Frontal cortex (tissue), 3 donors: ENCODE measurements at regions not wholly inside any gene's neighbourhood (a gene's known extent, or its start where the extent isn't known, plus 50 kb on each side); places are given as distances from the start of the nearest gene placed in this dataset.
"Not testable (repeated sequence)": the region's sequence is repeated elsewhere in the genome, so short reads cannot be mapped to it uniquely, and the experiment has no call there.

ENCODE experiments used
- DNase-seq, 2 donors: peaks; one replicate each; pipeline ENCODE4 v3.0.0; 2012; ENCODE audit warnings: low spot score in 2 of 2
- FAIRE-seq: peaks from 2 replicates; lab custom pipeline; 2012; peaks lifted over from hg19 to GRCh38; lab: Jason Lieb, UNC
- donor health status: control.
- donor health status: control.
- donor health status: control.

DNA sequence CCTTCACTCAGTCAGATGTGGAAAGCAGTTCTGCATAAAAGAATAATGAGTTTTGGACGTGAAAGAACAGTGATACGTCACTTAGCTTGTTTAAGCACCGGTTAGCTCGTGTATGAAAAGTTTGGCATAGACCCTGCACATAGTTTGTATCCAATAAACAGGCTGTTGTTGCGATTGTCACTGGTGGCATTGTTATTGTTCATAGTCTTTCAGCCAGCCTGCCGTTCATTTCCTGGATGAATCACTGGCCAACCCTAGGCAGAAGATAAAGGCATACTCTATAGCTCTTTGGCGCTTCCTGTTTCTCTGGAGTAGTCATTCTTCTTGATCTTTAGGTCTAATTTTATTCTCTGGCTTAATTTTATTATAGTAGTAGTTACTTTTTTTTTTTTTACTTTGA lies 57.8 kb upstream of the ANKRD30A start:
- FAIRE-seq (no peak), DNase-seq (no peak)

DNA sequence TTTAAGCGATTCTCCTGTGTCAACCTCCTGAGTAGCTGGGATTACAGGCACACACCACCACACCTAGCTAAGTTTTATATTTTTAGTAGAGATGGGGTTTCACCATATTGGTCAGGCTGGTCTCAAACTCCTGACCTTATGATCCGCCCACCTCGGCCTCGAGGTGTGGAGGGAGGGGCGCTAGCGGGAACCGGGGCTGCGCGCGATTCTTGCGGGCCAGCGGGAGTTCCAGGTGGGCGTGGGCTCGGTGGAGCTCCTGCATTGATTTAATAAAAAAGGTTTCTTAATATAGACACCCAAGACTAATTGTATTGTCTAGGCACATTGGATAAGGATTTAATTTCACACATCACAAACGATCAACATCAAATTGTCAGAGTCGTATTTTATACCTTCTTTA lies 63.1 kb upstream of the ANKRD30A start:
- not testable (repeated sequence) for DNase-seq, FAIRE-seq

DNA sequence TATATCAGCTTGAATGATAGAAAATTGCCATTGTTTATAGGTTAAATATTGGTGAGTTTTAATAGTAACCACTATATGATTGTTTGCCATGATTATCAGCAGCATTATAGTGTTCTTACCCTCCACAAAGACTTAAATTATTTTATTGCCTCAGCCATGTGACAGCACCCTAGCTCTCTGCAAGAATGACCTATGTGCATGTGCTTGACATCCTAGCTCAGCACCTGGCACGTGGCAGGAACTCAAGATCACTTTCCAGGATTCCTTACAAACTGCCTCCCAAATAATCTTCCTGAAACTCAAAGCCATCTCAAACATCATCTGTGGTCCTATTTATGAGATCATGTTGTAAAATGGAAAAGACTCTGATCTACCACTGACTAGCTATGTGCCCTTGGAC lies 68.1 kb upstream of the ANKRD30A start:
- FAIRE-seq (no peak), DNase-seq (no peak)

DNA sequence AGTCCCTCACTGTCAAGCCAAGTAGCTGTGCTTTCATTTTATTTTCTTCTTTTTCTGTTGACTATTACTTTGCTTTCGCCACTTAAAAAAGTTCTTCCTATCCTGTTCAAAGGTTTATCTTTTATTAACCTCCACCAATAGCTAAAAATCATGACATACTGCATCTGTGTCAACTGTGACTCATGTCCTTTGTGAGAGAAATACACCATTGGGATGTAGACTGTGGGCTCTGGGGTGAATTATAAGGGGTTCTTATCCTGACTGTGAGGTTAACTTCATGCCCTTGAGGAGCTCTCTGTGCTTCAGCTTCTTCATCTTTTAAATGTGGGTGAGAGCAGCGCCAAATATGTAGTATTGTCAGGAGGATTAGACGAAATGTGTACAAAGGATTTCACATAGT lies 71.9 kb upstream of the ANKRD30A start:
- DNase-seq: no peak
- no peak for FAIRE-seq

DNA sequence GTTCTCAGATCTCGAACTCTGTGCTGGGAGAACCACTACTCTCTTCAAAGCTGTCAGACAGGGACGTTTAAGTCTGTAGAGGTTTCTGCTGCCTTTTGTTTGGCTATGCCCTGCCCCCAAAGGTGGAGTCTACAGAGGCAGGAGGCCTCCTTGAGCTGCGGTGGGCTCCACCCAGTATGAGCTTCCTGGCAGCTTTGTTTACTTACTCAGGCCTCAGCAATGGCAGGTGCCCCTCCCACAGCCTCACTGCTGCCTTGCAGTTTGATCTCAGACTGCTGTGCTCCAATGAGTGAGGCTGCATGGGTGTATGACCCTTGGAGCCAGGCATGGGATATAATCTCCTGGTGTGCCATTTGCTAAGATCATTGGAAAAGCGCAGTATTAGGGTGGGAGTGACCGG lies 75.4 kb upstream of the ANKRD30A start:
- FAIRE-seq, DNase-seq: not testable (repeated sequence)

DNA sequence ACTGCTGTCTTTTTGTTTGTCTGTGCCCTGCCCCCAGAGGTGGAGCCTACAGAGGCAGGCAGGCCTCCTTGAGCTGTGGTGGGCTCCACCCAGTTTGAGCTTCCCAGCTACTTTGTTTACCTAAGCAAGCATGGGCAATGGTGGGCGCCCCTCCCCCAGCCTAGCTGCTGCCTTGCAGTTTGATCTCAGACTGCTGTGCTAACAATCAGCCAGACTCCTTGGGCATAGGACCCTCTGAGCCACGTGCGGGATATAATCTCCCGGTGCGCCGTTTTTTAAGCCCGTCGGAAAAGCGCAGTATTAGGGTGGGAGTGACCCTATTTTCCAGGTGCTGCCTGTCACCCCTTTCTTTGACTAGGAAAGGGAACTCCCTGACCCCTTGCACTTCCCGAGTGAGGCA lies 81.1 kb upstream of the ANKRD30A start:
- FAIRE-seq, DNase-seq: not testable (repeated sequence)

DNA sequence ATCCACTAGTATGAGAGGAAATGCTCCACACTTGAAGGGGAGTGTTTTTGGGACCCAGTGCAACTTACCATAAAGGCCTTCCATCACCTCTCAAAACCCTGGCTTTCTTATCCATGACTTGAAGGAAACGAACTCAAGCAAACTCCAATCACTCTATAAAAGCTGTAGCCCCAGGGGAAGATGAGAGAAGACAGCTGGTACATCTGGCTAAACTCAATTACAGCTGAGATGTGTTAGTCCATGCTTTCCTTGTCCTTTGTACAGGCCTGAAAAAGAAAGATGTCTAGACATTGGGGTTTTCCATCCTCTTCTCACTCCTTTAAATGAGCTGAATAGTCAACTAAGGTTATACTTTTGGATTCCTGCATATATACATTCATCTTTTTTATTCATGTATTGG lies 89.5 kb upstream of the ANKRD30A start:
- no peak for FAIRE-seq
- no peak for DNase-seq

DNA sequence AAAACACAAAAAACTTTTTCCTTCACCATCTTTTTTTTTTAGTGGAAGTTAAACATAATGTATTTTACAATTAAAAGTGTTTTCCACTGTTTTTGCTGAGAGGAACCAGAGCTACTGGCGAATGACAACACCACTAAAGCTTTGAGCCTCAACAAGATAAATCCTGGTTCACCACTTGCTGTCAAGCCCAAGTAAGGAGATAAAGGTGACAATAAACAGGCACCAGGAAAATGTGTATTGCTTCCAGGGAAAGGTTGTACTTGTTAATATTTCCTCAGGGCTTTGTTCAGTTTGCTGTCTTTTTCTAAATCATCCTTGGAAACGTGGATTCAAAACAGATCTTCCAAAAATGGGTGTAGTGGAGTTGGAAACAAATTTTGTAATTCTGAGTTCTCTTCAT lies 109.9 kb upstream of the ANKRD30A start:
- FAIRE-seq (no peak), DNase-seq (no peak)

DNA sequence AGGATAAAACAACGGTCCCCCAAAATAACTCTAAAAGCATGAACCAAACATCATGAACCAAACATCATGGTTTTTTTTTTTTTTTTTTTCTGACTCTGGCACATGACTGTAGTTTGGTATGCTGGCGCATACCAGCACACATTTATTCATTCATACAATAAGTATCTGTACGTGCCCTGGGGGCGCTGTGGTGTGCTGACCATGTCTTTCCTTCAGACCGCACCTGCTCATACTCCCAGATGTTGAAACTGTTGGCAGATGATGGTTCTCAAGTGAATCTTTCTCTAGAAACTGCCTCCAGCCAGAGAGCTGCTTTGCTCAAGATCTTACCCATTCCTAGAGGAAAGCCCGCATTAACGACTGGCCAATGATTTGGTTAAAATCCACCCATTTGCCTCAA lies 114.7 kb upstream of the ANKRD30A start:
- DNase-seq (no peak), FAIRE-seq (no peak)

DNA sequence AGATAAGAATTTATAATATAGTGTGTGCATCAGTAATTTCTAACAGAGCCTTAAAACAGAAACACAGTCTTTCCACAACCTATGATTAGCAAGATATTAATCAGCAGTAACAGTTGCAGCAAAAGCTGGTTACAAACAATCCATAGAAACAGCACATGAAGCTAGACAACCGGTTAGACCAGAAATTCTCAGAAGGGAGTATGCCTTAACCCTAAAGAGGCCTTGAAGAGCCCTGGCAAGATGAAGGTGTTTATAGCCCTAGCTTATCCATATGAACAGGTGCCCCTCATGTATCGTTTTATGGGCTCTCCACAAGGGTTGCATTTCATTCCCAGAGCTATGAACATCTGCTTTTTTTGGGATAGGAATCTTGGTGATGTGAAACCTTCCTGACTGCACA lies 117.1 kb upstream of the ANKRD30A start:
- not testable (repeated sequence) for FAIRE-seq, DNase-seq

DNA sequence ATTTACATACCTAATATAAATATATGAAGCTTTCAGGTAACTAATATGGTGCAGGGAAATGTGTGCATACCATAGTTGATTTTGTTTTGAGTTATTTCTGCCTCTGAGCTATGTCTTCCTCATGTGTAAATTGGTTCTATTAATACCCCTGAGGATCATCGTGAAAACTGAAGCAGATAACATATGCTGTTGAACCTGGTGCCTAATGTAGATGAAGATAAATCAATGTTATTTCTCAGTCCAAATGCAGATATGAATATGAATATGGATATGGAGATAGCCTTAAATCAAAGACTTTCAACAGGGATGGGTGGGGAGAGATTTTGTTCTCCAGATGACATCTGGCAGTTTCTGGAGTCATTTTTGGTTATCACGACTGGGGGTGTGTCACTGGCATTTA lies 122.3 kb upstream of the ANKRD30A start:
- no peak for DNase-seq
- no peak for FAIRE-seq

DNA sequence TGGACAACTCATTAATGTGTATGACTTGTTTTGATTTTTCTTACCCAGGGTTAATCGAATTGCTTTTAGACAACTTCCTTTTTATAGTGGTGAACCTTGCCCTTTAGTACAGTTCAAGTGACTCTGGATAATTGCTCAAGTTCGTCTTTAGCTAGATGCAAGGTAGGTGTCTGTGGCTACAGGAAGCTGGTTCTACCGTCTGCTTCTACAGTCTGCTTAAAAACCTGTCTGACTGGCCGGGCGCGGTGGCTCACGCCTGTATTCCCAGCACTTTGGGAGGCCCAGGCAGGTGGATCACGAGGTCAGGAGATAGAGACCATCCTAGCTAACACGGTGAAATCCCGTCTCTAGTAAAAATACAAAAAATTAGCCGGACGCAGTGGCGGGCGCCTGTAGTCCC lies 129.6 kb upstream of the ANKRD30A start:
- DNase-seq, FAIRE-seq: not testable (repeated sequence)

DNA sequence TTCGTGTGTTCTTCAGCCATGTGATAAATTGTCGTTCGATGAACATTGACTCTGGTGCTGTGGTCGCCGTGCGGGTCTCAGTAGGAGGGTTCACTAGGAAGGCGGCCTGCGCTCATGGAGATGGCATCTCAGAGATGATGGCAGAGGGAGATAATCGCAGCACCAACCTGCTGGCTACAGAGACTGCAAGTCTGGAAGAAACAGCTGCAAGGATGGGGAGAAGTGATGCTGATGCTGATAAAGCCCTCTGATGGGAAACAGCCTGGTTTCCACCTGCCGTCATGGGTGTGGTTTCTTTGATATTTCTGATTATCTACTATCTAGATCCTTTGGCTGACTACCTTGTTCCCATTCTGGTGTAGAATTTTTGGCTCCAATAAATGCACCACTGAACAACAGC lies 130.5 kb upstream of the ANKRD30A start:
- no peak for DNase-seq
- no peak for FAIRE-seq

DNA sequence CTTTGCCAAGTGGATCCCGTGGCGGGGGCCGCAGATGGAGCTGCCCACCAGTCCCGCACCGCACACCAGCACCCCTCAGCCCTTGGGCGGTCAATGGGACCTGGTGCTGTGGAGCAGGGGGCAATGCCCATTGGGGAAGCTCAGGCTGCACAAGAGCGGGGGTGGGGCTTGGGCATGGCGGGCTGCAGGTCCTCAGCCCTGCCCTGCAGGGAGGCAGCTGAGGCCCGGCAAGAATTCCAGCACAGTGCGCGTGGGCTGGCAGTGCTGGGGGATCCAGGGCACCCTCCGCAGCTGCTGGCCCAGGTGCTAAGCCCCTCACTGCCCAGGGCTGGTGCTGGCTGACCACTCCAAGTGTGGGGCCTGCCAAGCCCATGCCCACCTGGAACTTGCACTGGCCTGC lies 136.2 kb upstream of the ANKRD30A start:
- DNase-seq (no peak), FAIRE-seq (no peak)

DNA sequence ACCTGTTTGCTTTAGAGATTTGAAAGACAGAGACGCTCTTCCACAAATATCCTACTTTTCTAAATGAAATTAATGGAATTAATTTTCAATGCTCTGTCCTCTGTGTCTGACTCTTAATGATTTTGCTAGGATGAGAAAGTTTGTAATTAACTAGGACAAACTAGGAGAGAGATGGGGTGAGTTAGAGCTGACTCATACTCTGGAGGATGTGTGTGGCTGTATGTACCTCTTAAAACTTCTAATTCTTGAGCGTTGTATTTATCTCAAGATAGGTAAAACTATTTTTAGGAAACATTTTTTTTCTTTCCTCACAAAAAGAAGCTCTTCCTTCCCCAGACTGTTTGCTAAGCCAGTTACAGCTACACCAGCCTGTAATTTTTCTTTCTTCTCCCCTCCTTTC lies 178.8 kb upstream of the ANKRD30A start:
- DNase-seq: no peak
- no peak for FAIRE-seq

DNA sequence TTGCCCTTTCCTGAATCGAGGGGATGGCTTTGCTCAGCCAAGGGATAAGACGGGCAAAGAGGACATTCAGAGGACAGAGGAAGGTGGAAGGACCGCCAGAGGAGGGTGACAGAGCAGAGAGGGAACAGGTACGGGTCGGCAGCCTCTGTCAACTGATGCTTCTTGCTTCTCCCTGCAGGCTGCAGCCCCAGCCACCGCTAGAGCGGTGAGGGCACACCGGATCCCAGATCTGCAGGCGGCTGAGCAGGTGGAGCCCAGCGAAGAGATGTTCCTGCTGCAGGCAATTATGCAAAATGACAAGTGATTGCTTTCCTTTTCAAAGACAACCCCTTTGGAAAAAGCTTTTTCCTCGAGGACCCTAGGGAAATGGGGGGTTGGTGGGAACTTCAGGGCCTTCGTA lies 181.9 kb upstream of the ANKRD30A start:
- no peak for DNase-seq
- FAIRE-seq: no peak

DNA sequence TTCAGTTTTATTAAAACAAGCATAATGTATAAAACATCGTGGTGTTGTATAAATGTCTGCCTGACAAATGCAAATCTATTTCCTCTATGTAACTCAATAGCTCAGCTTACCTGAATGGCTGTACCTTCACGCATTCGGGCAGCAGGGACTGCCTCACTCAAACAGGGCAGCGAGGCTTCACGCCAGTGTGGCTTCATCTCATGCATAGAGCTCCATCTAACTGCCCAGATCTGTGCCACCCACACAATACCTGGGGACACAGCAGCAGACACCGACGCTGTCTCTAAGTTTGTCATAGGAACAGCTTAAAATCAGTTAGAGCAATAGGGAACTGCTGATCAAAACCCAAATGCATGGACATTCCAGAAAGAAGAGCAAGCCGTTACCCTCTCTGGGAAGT lies 182.8 kb upstream of the ANKRD30A start:
- no peak for FAIRE-seq
- DNase-seq: no peak

DNA sequence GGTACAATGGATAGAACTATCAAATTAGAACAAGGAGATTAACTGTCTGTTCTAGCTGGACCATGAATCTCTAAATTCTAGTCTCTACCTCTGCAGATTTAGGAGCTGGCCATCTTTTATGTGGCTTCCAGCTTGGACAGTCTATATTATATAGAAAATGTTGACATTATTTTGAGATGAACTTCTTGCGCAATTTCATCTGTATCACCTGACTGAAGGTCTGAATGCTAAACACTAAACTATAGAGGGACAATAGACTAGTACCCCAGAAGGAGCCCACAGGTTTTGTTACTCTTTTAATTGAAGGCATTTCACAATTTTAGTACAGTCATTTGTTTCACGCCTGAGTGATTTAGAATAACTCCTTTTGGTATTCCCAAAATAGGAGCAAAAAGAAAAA lies 222.4 kb upstream of the ANKRD30A start:
- DNase-seq: no peak
- no peak for FAIRE-seq

DNA sequence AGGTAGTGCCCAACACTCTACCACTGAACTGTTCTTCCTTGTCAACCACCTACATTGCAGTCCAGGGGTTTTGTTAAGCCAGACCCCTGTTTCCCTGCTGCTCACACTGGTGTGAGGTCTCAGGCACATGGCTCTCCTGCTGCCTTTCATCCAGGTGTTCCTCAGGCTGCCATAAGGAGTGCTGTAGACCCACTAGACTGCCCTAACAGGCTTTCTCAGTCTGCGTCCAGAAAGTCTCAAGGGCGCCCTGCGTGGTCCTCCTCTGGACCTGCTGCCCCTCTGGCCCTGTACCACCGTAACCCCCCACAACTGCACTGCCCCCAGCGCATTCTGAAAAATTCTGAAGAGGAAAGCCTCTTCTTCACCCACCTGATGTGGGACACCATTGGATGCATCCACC lies 225.7 kb upstream of the ANKRD30A start:
- FAIRE-seq (no peak), DNase-seq (no peak)

DNA sequence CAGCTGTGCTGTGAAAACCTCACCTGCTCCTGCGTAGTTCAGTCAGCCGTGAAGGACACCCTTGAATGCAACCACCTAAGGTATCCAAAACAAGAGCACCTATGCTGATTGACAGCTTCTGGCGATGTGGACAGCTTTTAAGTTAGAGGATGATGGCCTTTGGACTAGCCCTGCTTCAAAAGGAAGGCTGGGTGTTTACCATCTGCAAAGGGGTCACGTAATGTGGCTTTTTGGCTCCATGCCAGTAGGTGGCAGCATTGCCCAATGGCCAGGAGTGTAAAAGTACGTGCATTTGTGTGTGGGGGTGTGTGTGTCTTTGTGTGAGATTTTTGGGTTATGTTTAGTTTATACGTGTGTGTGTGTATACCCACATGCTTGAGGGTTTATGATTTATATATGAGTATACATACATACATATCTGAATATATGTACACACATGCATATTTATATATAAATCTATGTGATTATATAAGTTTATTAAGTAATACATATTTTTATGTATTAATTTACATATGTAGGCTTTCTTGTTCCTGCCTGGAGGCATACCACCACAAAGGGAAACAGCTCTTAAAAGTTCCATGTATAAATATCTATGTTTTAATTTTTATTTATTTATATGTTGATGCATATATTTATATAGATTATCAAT lies 236.3 kb upstream of the ANKRD30A start:
- FAIRE-seq (no peak), DNase-seq (no peak)

DNA sequence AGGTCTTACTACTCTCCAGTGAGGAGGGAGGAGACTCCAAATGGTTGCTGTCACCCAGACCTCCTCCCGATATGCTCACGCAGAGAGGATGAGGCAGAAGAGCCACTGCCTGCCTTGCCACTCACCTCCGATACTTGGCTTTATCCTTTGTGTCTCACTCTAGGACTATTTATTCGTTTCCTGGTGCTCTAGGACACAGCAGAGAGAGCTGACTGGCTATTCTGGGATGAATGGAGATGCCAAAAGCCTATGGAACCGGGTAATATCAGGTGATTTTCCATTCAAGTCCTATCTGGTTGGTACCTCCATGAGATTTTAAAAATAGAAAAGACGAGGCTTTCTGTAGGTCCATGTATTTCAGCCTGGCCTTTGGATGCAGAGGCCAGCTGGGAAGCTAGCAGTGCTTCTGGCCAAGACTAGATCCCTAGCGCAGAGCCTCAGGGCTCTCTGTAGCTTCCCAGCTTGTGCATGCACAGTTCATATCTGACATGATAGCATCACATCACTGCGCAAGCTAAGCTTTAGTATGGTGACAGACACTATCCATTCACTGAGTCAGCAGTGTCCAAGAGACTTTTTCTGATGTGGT lies 239.0 kb upstream of the ANKRD30A start:
- DNase-seq (no peak), FAIRE-seq (no peak)

DNA sequence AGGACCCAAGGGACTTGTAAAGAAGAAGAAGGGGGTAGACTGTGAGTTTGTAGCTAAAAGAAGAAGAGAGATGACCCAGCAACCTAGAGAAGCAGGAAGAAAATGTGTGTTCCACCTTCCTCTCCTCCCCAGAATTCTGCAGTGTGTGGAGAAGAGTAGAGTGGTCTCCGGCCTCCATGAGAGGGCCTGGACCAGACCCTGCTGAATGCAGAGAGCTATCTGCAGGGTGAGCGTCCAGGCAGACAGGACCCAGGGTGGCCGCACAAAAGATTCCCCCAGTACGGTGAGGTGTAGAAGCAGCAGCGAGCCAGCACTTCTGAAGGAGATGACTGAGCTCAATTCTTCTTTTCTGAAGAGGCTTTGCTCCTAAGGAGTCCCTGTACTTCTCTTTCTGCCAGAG lies 239.7 kb upstream of the ANKRD30A start:
- DNase-seq: no peak
- no peak for FAIRE-seq
